HEK293 (cell line): ENCODE measurements at regions not wholly inside any gene's neighbourhood (a gene's known extent, or its start where the extent isn't known, plus 50 kb on each side); places are given as distances from the start of the nearest gene placed in this dataset.

Source experiments
- ZNF621 ChIP-seq: fragments of 450-650 bp; formaldehyde crosslinking; IDR thresholded peaks from 2 replicates; pipeline ENCODE4 v1.5.1; 2017; ENCODE audit warnings: missing biosample characterization, missing genetic modification characterization
- TF ChIP-seq, protein P1 (sequence below): fragments of 450-650 bp; formaldehyde crosslinking; IDR thresholded peaks from 2 replicates; pipeline ENCODE4 v1.5.1; 2016; ENCODE audit warnings: missing biosample characterization, missing genetic modification characterization

DNA sequence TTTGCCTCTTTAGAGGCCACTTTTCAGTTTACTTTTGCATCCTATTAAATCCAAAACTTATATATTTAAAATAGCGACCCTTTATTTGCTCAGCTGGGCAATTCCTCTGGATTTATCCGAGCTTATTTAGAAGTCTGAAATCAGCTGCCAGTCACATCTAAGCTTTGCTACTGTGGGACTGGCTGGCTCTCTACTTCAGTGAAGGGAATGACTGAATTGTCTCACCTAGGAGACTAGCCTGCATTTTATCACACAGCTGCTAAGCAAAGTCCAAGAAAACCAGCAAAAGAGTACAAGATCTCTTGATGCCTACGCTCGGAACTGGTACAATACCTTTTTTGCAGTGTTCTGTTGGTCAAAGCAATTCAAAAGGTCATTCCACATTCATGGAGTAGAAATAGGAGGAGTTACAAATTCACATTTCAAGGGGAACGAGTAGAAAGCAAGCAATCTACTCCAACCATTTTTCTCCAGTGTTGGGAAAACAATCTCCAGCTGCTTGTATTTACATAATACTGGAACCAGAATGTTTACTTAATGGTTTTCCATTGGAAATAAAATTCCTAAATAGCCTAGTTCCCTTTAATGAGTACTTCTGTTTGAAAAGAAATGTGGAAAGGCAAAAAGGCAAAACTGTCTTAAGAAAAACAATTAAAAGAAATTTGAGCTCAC is 160.2 kb downstream of the MAGEB5 start:
- no peak for TF ChIP-seq ZNF621 (tag by site-specific recombination)
- TF ChIP-seq, protein P1, sequence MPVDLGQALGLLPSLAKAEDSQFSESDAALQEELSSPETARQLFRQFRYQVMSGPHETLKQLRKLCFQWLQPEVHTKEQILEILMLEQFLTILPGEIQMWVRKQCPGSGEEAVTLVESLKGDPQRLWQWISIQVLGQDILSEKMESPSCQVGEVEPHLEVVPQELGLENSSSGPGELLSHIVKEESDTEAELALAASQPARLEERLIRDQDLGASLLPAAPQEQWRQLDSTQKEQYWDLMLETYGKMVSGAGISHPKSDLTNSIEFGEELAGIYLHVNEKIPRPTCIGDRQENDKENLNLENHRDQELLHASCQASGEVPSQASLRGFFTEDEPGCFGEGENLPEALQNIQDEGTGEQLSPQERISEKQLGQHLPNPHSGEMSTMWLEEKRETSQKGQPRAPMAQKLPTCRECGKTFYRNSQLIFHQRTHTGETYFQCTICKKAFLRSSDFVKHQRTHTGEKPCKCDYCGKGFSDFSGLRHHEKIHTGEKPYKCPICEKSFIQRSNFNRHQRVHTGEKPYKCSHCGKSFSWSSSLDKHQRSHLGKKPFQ (tag by site-specific recombination) = no peak
